SU-DHL-6 (cell line): ENCODE measurements at regions not wholly inside any gene's neighbourhood (a gene's known extent, or its start where the extent isn't known, plus 50 kb on each side); places are given as distances from the start of the nearest gene placed in this dataset.

Experiments used
- H2AFZ ChIP-seq: fragments of 200-600 bp; sonication (generic); 2 replicates; pipeline ENCODE4 v1.6.1; 2014; ENCODE audit warnings: low read depth, mild to moderate bottlenecking, moderate library complexity, mixed read lengths, antibody characterized with exemption, low read length; ENCODE audit not compliant: severe bottlenecking
- H3F3A ChIP-seq: fragments of 200-600 bp; shearing (Covaris generic); 2 replicates; pipeline ENCODE4 v1.6.0; 2016; ENCODE audit warnings: antibody characterized with exemption, mild to moderate bottlenecking; ENCODE audit not compliant: insufficient read depth
- H3K27ac ChIP-seq: fragments of 200-600 bp; sonication (generic); 2 replicates; pipeline ENCODE4 v1.5.1; 2016; ENCODE audit warnings: low read depth, mild to moderate bottlenecking, low read length, moderate library complexity, mixed read lengths
- H3K27me3 ChIP-seq: fragments of 200-600 bp; sonication (generic), shearing (Covaris generic); 2 replicates; pipeline ENCODE4 v1.6.0; 2014; ENCODE audit warnings: mild to moderate bottlenecking, low read length
- H3K36me3 ChIP-seq: fragments of 200-600 bp; sonication (generic); 2 replicates; pipeline ENCODE4 v1.6.1; 2014; ENCODE audit warnings: mild to moderate bottlenecking, low read length, mixed read lengths
- H3K4me2 ChIP-seq: fragments of 300-600, 200-600 bp; shearing (Covaris generic), sonication (generic); 2 replicates; pipeline ENCODE4 v1.6.0; 2014; ENCODE audit warnings: low read length, low read depth, mild to moderate bottlenecking; ENCODE audit not compliant: poor library complexity, severe bottlenecking
- H3K4me3 ChIP-seq: fragments of 200-600 bp; sonication (generic); 2 replicates; pipeline ENCODE4 v1.5.1; 2014; ENCODE audit warnings: antibody characterized with exemption, low read length, mild to moderate bottlenecking, mixed read lengths; ENCODE audit not compliant: insufficient read depth, poor library complexity, severe bottlenecking
- H3K79me2 ChIP-seq: fragments of 200-600 bp; sonication (generic); 2 replicates; pipeline ENCODE4 v1.6.1; 2014; ENCODE audit warnings: mild to moderate bottlenecking, low read length, moderate library complexity; ENCODE audit not compliant: insufficient read depth
- H3K9ac ChIP-seq: fragments of 200-600 bp; sonication (generic); 2 replicates; pipeline ENCODE4 v1.7.0; 2014; ENCODE audit warnings: mild to moderate bottlenecking, low read length
- H3K9me2 ChIP-seq: fragments of 200-600 bp; sonication (generic); replicated peaks from 2 replicates; pipeline ENCODE4 v1.6.1; 2014; ENCODE audit warnings: low read length; ENCODE audit not compliant: insufficient read depth
- H3K9me3 ChIP-seq: fragments of 200-600 bp; sonication (generic); 2 replicates; pipeline ENCODE4 v1.6.1; 2014; ENCODE audit warnings: low read length, mixed read lengths; ENCODE audit not compliant: insufficient read depth
- H4K20me1 ChIP-seq: fragments of 200-600 bp; sonication (generic); 2 replicates; pipeline ENCODE4 v1.6.1; 2014; ENCODE audit warnings: low read depth, mild to moderate bottlenecking, antibody characterized with exemption, low read length, moderate library complexity, mixed read lengths
- CTCF ChIP-seq: fragments of 200-600 bp; sonication (generic); IDR thresholded peaks from one replicate; pipeline ENCODE4 v1.5.1; 2017; ENCODE audit warnings: antibody characterized with exemption, mild to moderate bottlenecking, low read length, moderate library complexity; ENCODE audit not compliant: insufficient read depth, poor library complexity, severe bottlenecking
- EZH2phosphoT487 ChIP-seq: fragments of 200-600 bp; sonication (generic), shearing (Covaris generic); conservative IDR thresholded peaks from 2 replicates; pipeline ENCODE4 v1.6.1; 2018; ENCODE audit warnings: mild to moderate bottlenecking, antibody characterized with exemption, low read length, moderate library complexity, mixed read lengths

GRCh38 chr4:178105242-178105641 lies 663.0 kb upstream of the AGA start:
- Histone ChIP-seq H3F3A (no peaks in the 10 kb centered on the region), H3K4me3 (no peak overlapping the region), H2AFZ (no peak overlapping the region), H3K9ac (no peak overlapping the region), H3K27me3 (no peaks in the 10 kb centered on the region), H3K79me2 (no peaks in the 10 kb centered on the region), H3K9me2 (no peaks in the 10 kb centered on the region), H3K9me3 (no peaks in the 10 kb centered on the region), H3K36me3 (no peaks in the 10 kb centered on the region), H4K20me1 (no peaks in the 10 kb centered on the region), H3K4me2 (no peak overlapping the region), H3K27ac (no peak overlapping the region)
- no peak for TF ChIP-seq CTCF
- TF ChIP-seq EZH2phosphoT487 = no peak

GRCh38 chr4:178136736-178137345 lies 694.6 kb upstream of the AGA start:
- no peak overlapping the region for H3K9ac ChIP-seq
- H3K9me3 ChIP-seq = no peaks in the 10 kb centered on the region
- H2AFZ ChIP-seq = no peak overlapping the region
- H3F3A ChIP-seq = no peaks in the 10 kb centered on the region
- H3K27me3 ChIP-seq = no peaks in the 10 kb centered on the region
- no peaks in the 10 kb centered on the region for H3K9me2 ChIP-seq
- TF ChIP-seq CTCF (no peak), EZH2phosphoT487 (no peak)
- H3K36me3 ChIP-seq = no peaks in the 10 kb centered on the region
- H3K79me2 ChIP-seq = no peaks in the 10 kb centered on the region
- H3K4me3 ChIP-seq = no peak overlapping the region
- no peaks in the 10 kb centered on the region for H4K20me1 ChIP-seq
- H3K27ac ChIP-seq = no peak overlapping the region
- H3K4me2 ChIP-seq = no peak overlapping the region

- Histone ChIP-seq H3K9me3 (no peaks in the 10 kb centered on the region), H3K27ac (no peak overlapping the region), H3K27me3 (no peaks in the 10 kb centered on the region), H4K20me1 (no peaks in the 10 kb centered on the region), H3F3A (no peaks in the 10 kb centered on the region), H3K4me2 (no peak overlapping the region), H3K79me2 (no peaks in the 10 kb centered on the region), H2AFZ (no peak overlapping the region), H3K9me2 (no peaks in the 10 kb centered on the region), H3K9ac (no peak overlapping the region), H3K36me3 (no peaks in the 10 kb centered on the region), H3K4me3 (no peak overlapping the region)
- TF ChIP-seq EZH2phosphoT487 (no peak), CTCF (no peak)
These were observed 695.7 kb upstream of the AGA start for GRCh38 chr4:178137732-178138471.
